ENCODE measurements at regions not wholly inside any gene's neighbourhood (a gene's known extent, or its start where the extent isn't known, plus 50 kb on each side); places are given as distances from the start of the nearest gene placed in this dataset.
"Not testable (repeated sequence)": the region's sequence is repeated elsewhere in the genome, so short reads cannot be mapped to it uniquely, and the experiment has no call there.

GRCh38 chr11:96588793-96589192 is 199.0 kb downstream of the JRKL start:
- not testable (repeated sequence) for TF ChIP-seq POLR2AphosphoS5 (IDR thresholded peaks at IDR 0.05; ENCODE audit: low read depth, low read length); TAF1 (IDR thresholded peaks at IDR 0.05; ENCODE audit: borderline replicate concordance, low read depth, low read length); RAD21 (IDR thresholded peaks at IDR 0.05; ENCODE audit: low read length); CTCF (IDR thresholded peaks at IDR 0.05); NFIC (IDR thresholded peaks at IDR 0.05; ENCODE audit: borderline replicate concordance); SIN3A (IDR thresholded peaks at IDR 0.05; ENCODE audit: borderline replicate concordance, low read depth, low read length); RFX5 (IDR thresholded peaks at IDR 0.05; ENCODE audit: low read length); EP300 (IDR thresholded peaks at IDR 0.05; ENCODE audit: borderline replicate concordance in 1 of 2, low read depth in 1 of 2, low read length in 1 of 2); RCOR1 (IDR thresholded peaks at IDR 0.05; ENCODE audit: low read length); USF2 (IDR thresholded peaks at IDR 0.05; ENCODE audit: borderline replicate concordance, low read depth, low read length)

Measured in SK-N-SH (cell line).